Astrocyte (in vitro differentiated cells and primary cell): ENCODE measurements at regions not wholly inside any gene's neighbourhood (a gene's known extent, or its start where the extent isn't known, plus 50 kb on each side); places are given as distances from the start of the nearest gene placed in this dataset.

Experiments used
- DNase-seq: peaks from one replicate; pipeline ENCODE4 v3.0.0-alpha.2; 2010; ENCODE audit warnings: low read depth
- FAIRE-seq: peaks from 2 replicates; lab custom pipeline; 2011; peaks lifted over from hg19 to GRCh38; lab: Jason Lieb, UNC
- H2AFZ ChIP-seq: 2 replicates; pipeline ENCODE4 v1.6.0; 2012; ENCODE audit warnings: low read depth, low read length, inconsistent platforms
- H3K27ac ChIP-seq: 2 replicates; pipeline ENCODE4 v1.5.1; 2011; ENCODE audit warnings: low read depth, low read length, inconsistent platforms
- H3K27me3 ChIP-seq: 2 replicates; pipeline ENCODE4 v1.6.0; 2011; ENCODE audit warnings: low read length, inconsistent platforms; ENCODE audit not compliant: insufficient read depth
- H3K36me3 ChIP-seq: 2 replicates; pipeline ENCODE4 v1.5.1; 2011; ENCODE audit warnings: low read length, inconsistent platforms; ENCODE audit not compliant: insufficient read depth
- H3K4me1 ChIP-seq: 2 replicates; pipeline ENCODE4 v1.5.1; 2011; ENCODE audit warnings: low read length, inconsistent platforms; ENCODE audit not compliant: insufficient read depth
- H3K4me2 ChIP-seq: 2 replicates; pipeline ENCODE4 v1.6.0; 2012; ENCODE audit warnings: low read length, inconsistent platforms
- H3K4me3 ChIP-seq: 2 replicates; pipeline ENCODE4 v1.5.1; 2011; ENCODE audit warnings: low read depth, mild to moderate bottlenecking, low read length, inconsistent platforms; ENCODE audit not compliant: insufficient read depth
- H3K79me2 ChIP-seq: 2 replicates; pipeline ENCODE4 v1.6.0; 2012; ENCODE audit warnings: mild to moderate bottlenecking, low read length, inconsistent platforms; ENCODE audit not compliant: insufficient read depth
- H3K9ac ChIP-seq: 2 replicates; pipeline ENCODE4 v1.6.0; 2012; ENCODE audit warnings: mild to moderate bottlenecking, low read length, inconsistent platforms
- H3K9me3 ChIP-seq: 2 replicates; pipeline ENCODE4 v1.5.1; 2012; ENCODE audit warnings: low read depth, mild to moderate bottlenecking, low read length, inconsistent platforms; ENCODE audit not compliant: insufficient read depth
- H4K20me1 ChIP-seq: 2 replicates; pipeline ENCODE4 v1.6.0; 2012; ENCODE audit warnings: low read length, inconsistent platforms; ENCODE audit not compliant: insufficient read depth
- H3K27ac Mint-ChIP-seq: one replicate; pipeline ENCODE4 v1.8.0; 2021; ENCODE audit warnings: mild to moderate bottlenecking, mixed read lengths; ENCODE audit not compliant: unreplicated experiment
- H3K27me3 Mint-ChIP-seq: one replicate; pipeline ENCODE4 v1.8.0; 2021; ENCODE audit warnings: low read depth, mixed read lengths; ENCODE audit not compliant: unreplicated experiment
- H3K36me3 Mint-ChIP-seq: one replicate; pipeline ENCODE4 v1.8.0; 2021; ENCODE audit warnings: low read depth, mixed read lengths; ENCODE audit not compliant: unreplicated experiment
- H3K4me1 Mint-ChIP-seq: one replicate; pipeline ENCODE4 v1.8.0; 2021; ENCODE audit warnings: low read depth, mixed read lengths; ENCODE audit not compliant: unreplicated experiment
- H3K4me3 Mint-ChIP-seq: one replicate; pipeline ENCODE4 v1.8.0; 2021; ENCODE audit warnings: mild to moderate bottlenecking, moderate library complexity, mixed read lengths; ENCODE audit not compliant: unreplicated experiment
- H3K9me3 Mint-ChIP-seq: one replicate; pipeline ENCODE4 v1.8.0; 2021; ENCODE audit warnings: mild to moderate bottlenecking, mixed read lengths; ENCODE audit not compliant: unreplicated experiment
- CTCF ChIP-seq: IDR thresholded peaks from 2 replicates; pipeline ENCODE4 v1.5.1; 2011; ENCODE audit warnings: low read depth, mild to moderate bottlenecking, inconsistent platforms, low read length, moderate library complexity; ENCODE audit not compliant: insufficient read depth
- EZH2 ChIP-seq: IDR thresholded peaks from 2 replicates; pipeline ENCODE4 v1.6.1; 2012; ENCODE audit warnings: mild to moderate bottlenecking, low read length, inconsistent platforms; ENCODE audit not compliant: insufficient read depth

- H3K27me3 Mint-ChIP-seq, result no peaks in the 10 kb centered on the region
- H3K27ac Mint-ChIP-seq, result no peak overlapping the region
- Histone ChIP-seq H3K9me3 (no peaks in the 10 kb centered on the region), H3K9ac (no peak overlapping the region), H4K20me1 (no peaks in the 10 kb centered on the region), H3K4me3 (no peak overlapping the region), H3K79me2 (no peaks in the 10 kb centered on the region), H3K4me2 (no peak overlapping the region), H3K4me1 (peaks cover 7% of the 10 kb centered on the region), H3K27me3 (no peaks in the 10 kb centered on the region), H3K27ac (no peak overlapping the region), H3K36me3 (no peaks in the 10 kb centered on the region), H2AFZ (no peak overlapping the region)
- peaks cover 11% of the 10 kb centered on the region for H3K4me1 Mint-ChIP-seq
- H3K9me3 Mint-ChIP-seq, result peaks cover 2% of the 10 kb centered on the region
- FAIRE-seq (no peak), DNase-seq (no peak)
- peaks cover 2% of the 10 kb centered on the region for H3K36me3 Mint-ChIP-seq
- TF ChIP-seq EZH2, result no peak
- TF ChIP-seq CTCF, result no peak
- H3K4me3 Mint-ChIP-seq, result no peak overlapping the region
These were observed 214.9 kb upstream of the BTG1 start for GRCh38 chr12:92360543-92360942.

DNA sequence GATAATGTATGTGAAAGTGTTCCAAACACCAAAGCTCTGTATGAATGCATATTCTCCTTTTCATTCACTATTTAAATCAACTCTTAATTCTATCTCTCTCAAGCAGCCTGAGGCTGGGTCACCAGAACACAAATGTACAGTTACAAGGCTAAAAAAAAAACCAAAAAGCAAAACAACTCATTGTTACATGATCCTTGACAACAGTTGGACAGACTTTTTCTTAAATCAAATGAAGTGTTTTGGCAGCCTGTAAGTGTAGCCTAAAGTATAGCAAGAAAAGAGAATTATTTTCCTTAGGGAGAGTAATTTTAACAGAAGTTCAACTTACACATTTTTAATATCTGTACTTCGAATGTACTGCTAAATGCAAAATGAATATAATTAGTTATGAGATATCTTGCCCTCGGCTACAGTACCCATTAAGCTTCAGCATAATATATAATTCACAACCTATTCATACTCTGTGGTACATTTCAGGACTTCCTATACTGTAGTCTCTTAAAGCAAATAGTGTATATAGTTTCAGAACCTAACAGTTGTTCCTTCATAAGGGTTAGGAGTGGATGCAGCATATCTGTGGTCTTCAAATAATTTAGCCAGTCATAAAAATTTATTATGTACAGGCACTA, 214.0 kb upstream of the BTG1 start:
- H3K4me3 ChIP-seq, result no peak overlapping the region
- H3K4me3 Mint-ChIP-seq, result no peak overlapping the region
- no peaks in the 10 kb centered on the region for H3K27me3 Mint-ChIP-seq
- H3K9ac ChIP-seq, result no peak overlapping the region
- H3K36me3 ChIP-seq, result no peaks in the 10 kb centered on the region
- DNase-seq (no peak), FAIRE-seq (peak; percentile 70)
- no peak overlapping the region for H3K4me2 ChIP-seq
- no peaks in the 10 kb centered on the region for H3K79me2 ChIP-seq
- peaks cover 2% of the 10 kb centered on the region for H3K9me3 Mint-ChIP-seq
- H3K4me1 ChIP-seq, result peaks cover 7% of the 10 kb centered on the region
- no peaks in the 10 kb centered on the region for H3K27me3 ChIP-seq
- peaks cover 9% of the 10 kb centered on the region for H3K4me1 Mint-ChIP-seq
- no peak overlapping the region for H3K27ac Mint-ChIP-seq
- no peak overlapping the region for H2AFZ ChIP-seq
- no peaks in the 10 kb centered on the region for H4K20me1 ChIP-seq
- no peak for TF ChIP-seq EZH2
- no peak for TF ChIP-seq CTCF
- H3K27ac ChIP-seq, result no peak overlapping the region
- peaks cover 2% of the 10 kb centered on the region for H3K36me3 Mint-ChIP-seq
- no peaks in the 10 kb centered on the region for H3K9me3 ChIP-seq

DNA sequence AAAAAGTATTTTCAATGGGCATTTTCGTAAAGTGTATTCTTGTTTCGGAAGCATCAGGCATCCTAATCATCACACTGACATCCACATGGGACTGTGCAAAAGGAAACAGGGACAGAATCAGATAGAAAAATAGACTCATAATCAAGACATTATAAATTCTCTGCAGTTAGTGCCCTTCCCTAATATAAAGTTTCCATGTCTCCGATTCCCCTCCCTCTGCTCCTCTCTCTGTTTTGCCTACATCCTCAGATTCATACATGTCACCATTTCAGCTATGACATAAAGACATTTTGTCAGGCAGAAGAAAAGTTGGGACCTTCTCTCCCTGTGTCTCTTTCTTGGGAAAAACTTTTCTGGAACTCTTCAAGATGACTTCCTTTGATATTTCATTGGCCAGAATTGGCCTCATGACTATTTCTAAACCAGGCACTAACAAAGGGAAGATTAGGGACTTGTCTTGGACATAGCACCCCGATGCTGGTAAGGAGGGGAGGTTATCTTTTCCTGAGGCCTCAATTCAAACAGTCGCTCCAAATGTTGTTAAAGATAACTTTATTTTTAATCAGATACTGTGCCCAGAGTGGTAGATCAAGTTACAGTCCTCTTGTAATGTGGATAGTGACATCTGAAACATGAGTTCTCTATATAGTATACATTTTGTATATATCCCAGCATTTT, 212.1 kb upstream of the BTG1 start:
- H3K4me1 ChIP-seq, result no peaks in the 10 kb centered on the region
- H3K9ac ChIP-seq, result no peak overlapping the region
- FAIRE-seq (no peak), DNase-seq (no peak)
- H3K27ac ChIP-seq, result no peak overlapping the region
- no peaks in the 10 kb centered on the region for H3K36me3 ChIP-seq
- H3K4me3 Mint-ChIP-seq, result no peak overlapping the region
- no peaks in the 10 kb centered on the region for H3K27me3 ChIP-seq
- H3K27me3 Mint-ChIP-seq, result no peaks in the 10 kb centered on the region
- H3K4me2 ChIP-seq, result no peak overlapping the region
- H3K27ac Mint-ChIP-seq, result no peak overlapping the region
- no peaks in the 10 kb centered on the region for H3K4me1 Mint-ChIP-seq
- peaks cover 2% of the 10 kb centered on the region for H3K9me3 Mint-ChIP-seq
- H3K36me3 Mint-ChIP-seq, result peaks cover 2% of the 10 kb centered on the region
- no peak overlapping the region for H3K4me3 ChIP-seq
- no peaks in the 10 kb centered on the region for H3K79me2 ChIP-seq
- no peaks in the 10 kb centered on the region for H3K9me3 ChIP-seq
- H4K20me1 ChIP-seq, result no peaks in the 10 kb centered on the region
- TF ChIP-seq CTCF (no peak), EZH2 (no peak)
- H2AFZ ChIP-seq, result no peak overlapping the region
